Choroid plexus epithelial cell (primary cell): ENCODE measurements at regions not wholly inside any gene's neighbourhood (a gene's known extent, or its start where the extent isn't known, plus 50 kb on each side); places are given as distances from the start of the nearest gene placed in this dataset.
A peak's percentile ranks its signal among the peaks of the same experiment; 100 is the strongest.

ENCODE experiments used
- DNase-seq: peaks from one replicate; pipeline ENCODE4 v3.0.0-alpha.2; 2010; ENCODE audit warnings: low read depth
- H3K4me3 ChIP-seq: 2 replicates; pipeline ENCODE4 v1.5.1; 2011; ENCODE audit warnings: low read depth, mild to moderate bottlenecking, control low read depth, low read length, moderate library complexity
- TF ChIP-seq, protein P1 (sequence below): conservative IDR thresholded peaks from 2 replicates; pipeline ENCODE4 v1.5.1; 2011; ENCODE audit warnings: low read depth, mild to moderate bottlenecking, control low read depth, inconsistent platforms, low read length, moderate library complexity

GRCh38 chr18:43949291-43949690 is 672.0 kb upstream of the SYT4 start:
- H3K4me3 ChIP-seq, result no peak overlapping the region
- DNase-seq, result no peak
- TF ChIP-seq, protein P1, sequence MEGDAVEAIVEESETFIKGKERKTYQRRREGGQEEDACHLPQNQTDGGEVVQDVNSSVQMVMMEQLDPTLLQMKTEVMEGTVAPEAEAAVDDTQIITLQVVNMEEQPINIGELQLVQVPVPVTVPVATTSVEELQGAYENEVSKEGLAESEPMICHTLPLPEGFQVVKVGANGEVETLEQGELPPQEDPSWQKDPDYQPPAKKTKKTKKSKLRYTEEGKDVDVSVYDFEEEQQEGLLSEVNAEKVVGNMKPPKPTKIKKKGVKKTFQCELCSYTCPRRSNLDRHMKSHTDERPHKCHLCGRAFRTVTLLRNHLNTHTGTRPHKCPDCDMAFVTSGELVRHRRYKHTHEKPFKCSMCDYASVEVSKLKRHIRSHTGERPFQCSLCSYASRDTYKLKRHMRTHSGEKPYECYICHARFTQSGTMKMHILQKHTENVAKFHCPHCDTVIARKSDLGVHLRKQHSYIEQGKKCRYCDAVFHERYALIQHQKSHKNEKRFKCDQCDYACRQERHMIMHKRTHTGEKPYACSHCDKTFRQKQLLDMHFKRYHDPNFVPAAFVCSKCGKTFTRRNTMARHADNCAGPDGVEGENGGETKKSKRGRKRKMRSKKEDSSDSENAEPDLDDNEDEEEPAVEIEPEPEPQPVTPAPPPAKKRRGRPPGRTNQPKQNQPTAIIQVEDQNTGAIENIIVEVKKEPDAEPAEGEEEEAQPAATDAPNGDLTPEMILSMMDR, result no peak

GRCh38 chr18:43950062-43950461 is 672.8 kb upstream of the SYT4 start:
- TF ChIP-seq, protein P1, result no peak
- H3K4me3 ChIP-seq, result no peak overlapping the region

DNA sequence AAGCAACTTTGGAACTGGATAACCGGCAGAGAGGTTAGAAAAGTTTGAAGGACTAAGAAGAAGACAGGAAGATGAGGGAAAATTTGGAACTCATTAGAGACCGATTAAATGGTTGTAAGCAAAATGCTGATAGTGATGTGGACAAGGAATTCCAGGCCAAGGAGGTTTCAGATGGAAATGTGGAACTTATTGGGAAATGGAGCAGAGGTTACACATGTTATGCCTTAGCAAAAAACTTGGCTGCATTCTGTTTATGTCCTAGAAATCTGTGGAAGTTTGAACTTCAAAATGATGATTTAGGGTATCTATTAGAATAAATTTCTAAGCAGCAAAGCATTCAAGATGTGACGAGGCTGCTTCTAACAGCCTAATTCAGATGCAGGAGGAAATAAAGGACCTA is 675.1 kb upstream of the SYT4 start:
- DNase-seq, result no peak
- H3K4me3 ChIP-seq, result no peak overlapping the region
- TF ChIP-seq, protein P1, result no peak

More at GRCh38 chr18:43950062-43950461, 672.8 kb upstream of the SYT4 start:
- DNase-seq, result no peak

- TF ChIP-seq, protein P1, result no peak
- no peak for DNase-seq
- H3K4me3 ChIP-seq, result no peak overlapping the region
Observed at GRCh38 chr18:43961722-43962121, 684.4 kb upstream of the SYT4 start.

GRCh38 chr18:43964666-43965065 is 687.4 kb upstream of the SYT4 start:
- no peak overlapping the region for H3K4me3 ChIP-seq
- TF ChIP-seq, protein P1, result no peak
- no peak for DNase-seq

DNA sequence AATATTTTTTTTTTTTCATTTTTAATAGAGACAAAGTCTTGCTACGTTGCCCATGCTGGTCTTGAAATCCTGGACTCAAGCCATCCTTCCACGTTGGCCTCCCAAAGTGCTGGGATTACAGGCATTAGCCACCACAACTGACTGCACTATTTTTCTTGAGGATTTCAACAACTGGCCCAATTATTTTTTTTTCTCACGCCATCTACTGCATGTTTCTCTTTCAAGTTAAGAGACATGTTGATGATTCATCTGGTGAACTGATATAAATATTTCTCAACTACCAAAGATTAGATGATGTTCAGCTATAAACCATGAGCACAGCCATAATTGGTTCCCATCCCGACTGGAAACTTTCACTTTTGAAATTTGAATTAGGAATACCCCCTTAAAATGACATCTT is 688.4 kb upstream of the SYT4 start:
- TF ChIP-seq, protein P1, result no peak
- DNase-seq, result peak; percentile 16
- H3K4me3 ChIP-seq, result no peak overlapping the region

GRCh38 chr18:43970656-43971055 is 693.4 kb upstream of the SYT4 start:
- DNase-seq, result peak; percentile 21
- TF ChIP-seq, protein P1, result no peak
- no peak overlapping the region for H3K4me3 ChIP-seq
